Fibroblast of lung (primary cell): ENCODE measurements at regions not wholly inside any gene's neighbourhood (a gene's known extent, or its start where the extent isn't known, plus 50 kb on each side); places are given as distances from the start of the nearest gene placed in this dataset.

Source experiments
- EZH2 ChIP-seq: IDR thresholded peaks from 2 replicates; pipeline ENCODE4 v1.5.1; 2012; ENCODE audit warnings: low read length, control low read depth, mild to moderate bottlenecking; ENCODE audit errors: missing control alignments
- TF ChIP-seq, protein P1 (sequence below), 2 donors: IDR thresholded peaks in 1 of 2; conservative IDR thresholded peaks in 1 of 2; 1 replicate in 1 of 2; 2 replicates in 1 of 2; pipeline ENCODE4 v1.5.1; 2011 to 2012; ENCODE audit warnings: low read length in 2 of 2, control low read depth in 1 of 2, inconsistent platforms in 1 of 2, low read depth in 1 of 2, mild to moderate bottlenecking in 1 of 2

DNA sequence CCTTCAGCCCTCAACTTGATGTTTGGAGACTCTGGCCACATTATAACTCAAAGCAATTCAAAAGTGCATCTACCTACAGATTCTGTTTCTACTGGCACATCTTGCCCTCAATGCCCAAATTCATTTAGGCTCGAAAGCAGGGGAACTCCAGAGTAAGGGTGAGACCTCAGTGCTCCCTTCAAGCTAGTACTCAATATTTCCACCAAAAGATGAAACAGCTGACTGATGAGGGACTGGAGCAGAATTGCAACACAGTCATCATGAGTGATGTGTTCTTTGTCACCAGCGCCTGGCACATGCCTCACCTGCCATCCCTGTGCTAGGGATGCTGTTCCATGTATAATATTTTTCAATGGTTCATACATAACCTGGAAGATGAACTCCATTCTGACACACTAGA is 247.3 kb downstream of the DSEL start:
- TF ChIP-seq, protein P1, sequence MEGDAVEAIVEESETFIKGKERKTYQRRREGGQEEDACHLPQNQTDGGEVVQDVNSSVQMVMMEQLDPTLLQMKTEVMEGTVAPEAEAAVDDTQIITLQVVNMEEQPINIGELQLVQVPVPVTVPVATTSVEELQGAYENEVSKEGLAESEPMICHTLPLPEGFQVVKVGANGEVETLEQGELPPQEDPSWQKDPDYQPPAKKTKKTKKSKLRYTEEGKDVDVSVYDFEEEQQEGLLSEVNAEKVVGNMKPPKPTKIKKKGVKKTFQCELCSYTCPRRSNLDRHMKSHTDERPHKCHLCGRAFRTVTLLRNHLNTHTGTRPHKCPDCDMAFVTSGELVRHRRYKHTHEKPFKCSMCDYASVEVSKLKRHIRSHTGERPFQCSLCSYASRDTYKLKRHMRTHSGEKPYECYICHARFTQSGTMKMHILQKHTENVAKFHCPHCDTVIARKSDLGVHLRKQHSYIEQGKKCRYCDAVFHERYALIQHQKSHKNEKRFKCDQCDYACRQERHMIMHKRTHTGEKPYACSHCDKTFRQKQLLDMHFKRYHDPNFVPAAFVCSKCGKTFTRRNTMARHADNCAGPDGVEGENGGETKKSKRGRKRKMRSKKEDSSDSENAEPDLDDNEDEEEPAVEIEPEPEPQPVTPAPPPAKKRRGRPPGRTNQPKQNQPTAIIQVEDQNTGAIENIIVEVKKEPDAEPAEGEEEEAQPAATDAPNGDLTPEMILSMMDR (conservative IDR thresholded peaks at IDR 0.05 in 1 of 2, IDR thresholded peaks at IDR 0.05 in 1 of 2; ENCODE audit: low read depth in 1 of 2, low read length in 2 of 2) = no peak
- no peak for TF ChIP-seq EZH2
